CD14-positive monocyte (primary cell): ENCODE measurements at regions not wholly inside any gene's neighbourhood (a gene's known extent, or its start where the extent isn't known, plus 50 kb on each side); places are given as distances from the start of the nearest gene placed in this dataset.

Experiments used
- DNase-seq, 3 donors: peaks; one replicate each; pipeline ENCODE4 v3.0.0-alpha.2; 2011 to 2022
- H2AFZ ChIP-seq: 2 replicates; pipeline ENCODE4 v1.6.0; 2012; ENCODE audit warnings: mild to moderate bottlenecking, low read depth, low read length, inconsistent platforms; ENCODE audit not compliant: insufficient read depth, poor library complexity, severe bottlenecking
- H3K27ac ChIP-seq, 2 donors: 1 replicate in 1 of 2; 2 replicates in 1 of 2; pipeline ENCODE4 v1.5.1; 2012 to 2013; ENCODE audit warnings: low read length in 2 of 2, control low read depth in 1 of 2, inconsistent platforms in 1 of 2, low read depth in 1 of 2, mild to moderate bottlenecking in 1 of 2
- H3K27me3 ChIP-seq, 2 donors: one replicate each; pipeline versions ENCODE4 v1.6.0 to v1.6.1; 2011 to 2013; ENCODE audit warnings: low read length in 2 of 2; ENCODE audit not compliant: control insufficient read depth in 2 of 2, insufficient read depth in 2 of 2
- H3K36me3 ChIP-seq, 2 donors: replicated peaks in 1 of 2; 1 replicate in 1 of 2; 2 replicates in 1 of 2; pipeline versions ENCODE4 v1.5.1 to v1.6.1; 2012 to 2013; ENCODE audit warnings: low read length in 2 of 2, control low read depth in 1 of 2, inconsistent platforms in 1 of 2, mild to moderate bottlenecking in 1 of 2; ENCODE audit not compliant: insufficient read depth in 2 of 2, control insufficient read depth in 1 of 2
- H3K4me1 ChIP-seq, 2 donors: 1 replicate in 1 of 2; 2 replicates in 1 of 2; pipeline versions ENCODE4 v1.5.1 to v1.6.1; 2012 to 2013; ENCODE audit warnings: low read length in 2 of 2, control low read depth in 1 of 2, inconsistent platforms in 1 of 2, mild to moderate bottlenecking in 1 of 2, moderate library complexity in 1 of 2; ENCODE audit not compliant: insufficient read depth in 2 of 2, control insufficient read depth in 1 of 2
- H3K4me2 ChIP-seq: replicated peaks from 2 replicates; pipeline ENCODE3; 2012; ENCODE audit warnings: low read length, moderate library complexity, mild to moderate bottlenecking; ENCODE audit not compliant: poor library complexity, severe bottlenecking; ENCODE audit errors: extremely low read depth
- H3K4me3 ChIP-seq, 3 experiments: fragments of 200-600 bp in 1 of 3; sonication (generic) in 1 of 3; replicated peaks in 1 of 3; 1 replicate in 2 of 3; 2 replicates in 1 of 3; pipeline ENCODE4 v1.5.1; 2011 to 2013; ENCODE audit warnings: low read length in 3 of 3, mild to moderate bottlenecking in 3 of 3, control low read depth in 2 of 3, low read depth in 2 of 3, inconsistent platforms in 1 of 3, moderate library complexity in 1 of 3
- H3K79me2 ChIP-seq: 2 replicates; pipeline ENCODE4 v1.6.0; 2012; ENCODE audit warnings: mild to moderate bottlenecking, control low read depth, inconsistent platforms, low read length, moderate library complexity; ENCODE audit not compliant: insufficient read depth
- H3K9ac ChIP-seq: 2 replicates; pipeline ENCODE4 v1.6.0; 2017; ENCODE audit warnings: low read length, mild to moderate bottlenecking; ENCODE audit not compliant: insufficient read depth, poor library complexity, severe bottlenecking
- H3K9me3 ChIP-seq, 2 donors: replicated peaks in 1 of 2; 1 replicate in 1 of 2; 2 replicates in 1 of 2; pipeline versions ENCODE4 v1.5.1 to v1.6.1; 2012 to 2013; ENCODE audit warnings: low read length in 2 of 2, control low read depth in 1 of 2; ENCODE audit not compliant: control insufficient read depth in 1 of 2, insufficient read depth in 1 of 2
- H4K20me1 ChIP-seq: 2 replicates; pipeline ENCODE4 v1.6.0; 2012; ENCODE audit warnings: mild to moderate bottlenecking, low read length, control low read depth, moderate library complexity; ENCODE audit not compliant: insufficient read depth
- H3K27ac Mint-ChIP-seq, 7 donors: one replicate each; pipeline ENCODE4 v1.8.0; 2020; ENCODE audit warnings: mild to moderate bottlenecking in 7 of 7, mixed read lengths in 7 of 7, moderate library complexity in 6 of 7, inconsistent platforms in 2 of 7
- H3K27me3 Mint-ChIP-seq, 3 donors: one replicate each; pipeline ENCODE4 v1.8.0; 2021 to 2022; ENCODE audit warnings: low read depth in 3 of 3, mild to moderate bottlenecking in 3 of 3, mixed read lengths in 3 of 3, moderate library complexity in 3 of 3, inconsistent platforms in 1 of 3
- H3K36me3 Mint-ChIP-seq, 2 donors: one replicate each; pipeline ENCODE4 v1.8.0; 2020; ENCODE audit warnings: mixed read lengths in 2 of 2, inconsistent platforms in 1 of 2, mild to moderate bottlenecking in 1 of 2
- H3K4me1 Mint-ChIP-seq: one replicate; pipeline ENCODE4 v1.8.0; 2020; ENCODE audit warnings: mild to moderate bottlenecking, mixed read lengths
- H3K4me3 Mint-ChIP-seq, 2 donors: one replicate each; pipeline ENCODE4 v1.8.0; 2020; ENCODE audit warnings: mild to moderate bottlenecking in 2 of 2, mixed read lengths in 2 of 2, moderate library complexity in 1 of 2
- H3K9me3 Mint-ChIP-seq, 7 donors: one replicate each; pipeline ENCODE4 v1.8.0; 2020 to 2022; ENCODE audit warnings: mixed read lengths in 7 of 7, mild to moderate bottlenecking in 6 of 7, moderate library complexity in 6 of 7, inconsistent platforms in 2 of 7
- CTCF ChIP-seq: fragments of 200-600 bp; IDR thresholded peaks from one replicate; pipeline ENCODE4 v1.8.0; 2022; ENCODE audit warnings: antibody characterized with exemption, mild to moderate bottlenecking
- WGBS: methylation state at CpG from one replicate; pipeline ENCODE4 v1.1.5; 2013; ENCODE audit warnings: missing lambda C conversion rate; ENCODE audit not compliant: insufficient coverage; 5-methylcytosine and 5-hydroxymethylcytosine counted together
- intact Hi-C, 2 donors: fragments of 100-400 bp; cut with micrococcal nuclease; formaldehyde crosslinking; loops; one replicate each; pipeline versions ENCODE4 v1.15.0 to v1.15.1; 2023

- WGBS, result 95% methylated on average over 2 of the region's 7 CpGs
- H3K4me2 ChIP-seq, result no peak overlapping the region
- H3K36me3 Mint-ChIP-seq, result no peaks in the 10 kb centered on the region
- no peak overlapping the region for H3K27ac Mint-ChIP-seq
- peaks cover 4 to 11% (median 8%) of the 10 kb centered on the region in 3 donors for H3K27me3 Mint-ChIP-seq
- H3K27ac ChIP-seq, result no peak overlapping the region
- no peak overlapping the region for H3K4me3 Mint-ChIP-seq
- H3K27me3 ChIP-seq, result no peaks in the 10 kb centered on the region
- no peak for TF ChIP-seq CTCF
- H3K79me2 ChIP-seq, result no peaks in the 10 kb centered on the region
- no peaks in the 10 kb centered on the region for H3K36me3 ChIP-seq
- no peaks in the 10 kb centered on the region for H3K4me1 ChIP-seq
- peaks cover 9 to 18% (median 15%) of the 10 kb centered on the region in 7 donors for H3K9me3 Mint-ChIP-seq
- intact Hi-C loops, result no loop called here
- no peak overlapping the region for H2AFZ ChIP-seq
- no peak overlapping the region for H3K4me3 ChIP-seq
- no peaks in the 10 kb centered on the region for H3K4me1 Mint-ChIP-seq
- peaks cover 0 to 23% of the 10 kb centered on the region in 2 donors for H3K9me3 ChIP-seq
- no peak for DNase-seq
- H3K9ac ChIP-seq, result no peak overlapping the region
- no peaks in the 10 kb centered on the region for H4K20me1 ChIP-seq
These were observed 433.4 kb downstream of the BRD1 start for GRCh38 chr22:49394116-49394785.

- peaks cover 4 to 11% (median 8%) of the 10 kb centered on the region in 3 donors for H3K27me3 Mint-ChIP-seq
- no peaks in the 10 kb centered on the region for H3K27me3 ChIP-seq
- no peak overlapping the region for H3K4me2 ChIP-seq
- H3K4me3 Mint-ChIP-seq, result no peak overlapping the region
- H3K4me3 ChIP-seq, result no peak overlapping the region
- intact Hi-C loops, result no loop called here
- no peaks in the 10 kb centered on the region for H3K79me2 ChIP-seq
- no peak overlapping the region for H2AFZ ChIP-seq
- H3K4me1 ChIP-seq, result no peaks in the 10 kb centered on the region
- peaks cover 9 to 23% (median 17%) of the 10 kb centered on the region in 7 donors for H3K9me3 Mint-ChIP-seq
- no peak for DNase-seq
- no peak for TF ChIP-seq CTCF
- H3K4me1 Mint-ChIP-seq, result no peaks in the 10 kb centered on the region
- H3K36me3 Mint-ChIP-seq, result no peaks in the 10 kb centered on the region
- no peak overlapping the region for H3K27ac ChIP-seq
- 95% methylated on average over 6 of the region's 7 CpGs for WGBS
- H3K27ac Mint-ChIP-seq, result no peak overlapping the region
- H3K36me3 ChIP-seq, result no peaks in the 10 kb centered on the region
- no peak overlapping the region for H3K9ac ChIP-seq
- H4K20me1 ChIP-seq, result no peaks in the 10 kb centered on the region
- H3K9me3 ChIP-seq, result peaks cover 0 to 23% of the 10 kb centered on the region in 2 donors
These were observed 434.1 kb downstream of the BRD1 start for GRCh38 chr22:49393526-49393925.
